Lung microvascular endothelial cell (primary cell): ENCODE measurements at regions not wholly inside any gene's neighbourhood (a gene's known extent, or its start where the extent isn't known, plus 50 kb on each side); places are given as distances from the start of the nearest gene placed in this dataset.
A peak's percentile ranks its signal among the peaks of the same experiment; 100 is the strongest.

Experiments
- DNase-seq, 2 donors: peaks; one replicate each; pipeline versions ENCODE4 v3.0.0 to v3.0.0-alpha.2; 2010; ENCODE audit warnings: low read depth in 2 of 2

GRCh38 chr2:67281101-67281500 lies 116.0 kb upstream of the ETAA1 start:
- no peak for DNase-seq

- DNase-seq, result no peak
Observed at GRCh38 chr2:67283641-67284040, 113.5 kb upstream of the ETAA1 start.

- no peak for DNase-seq
Observed at GRCh38 chr2:67286981-67287759, 110.0 kb upstream of the ETAA1 start.

- no peak for DNase-seq
Observed at GRCh38 chr2:67289271-67289670, 107.9 kb upstream of the ETAA1 start.

GRCh38 chr2:67289921-67290371 lies 107.2 kb upstream of the ETAA1 start:
- DNase-seq, result peak in 1 of 2 donors; percentile 72

GRCh38 chr2:67290451-67291290 lies 106.5 kb upstream of the ETAA1 start:
- peak in 1 of 2 donors; percentile 67 for DNase-seq

- no peak for DNase-seq
Observed at GRCh38 chr2:67294218-67294617, 102.9 kb upstream of the ETAA1 start.

GRCh38 chr2:67295406-67295805 lies 101.7 kb upstream of the ETAA1 start:
- DNase-seq, result no peak

GRCh38 chr2:67295851-67296250 lies 101.3 kb upstream of the ETAA1 start:
- no peak for DNase-seq

- no peak for DNase-seq
Observed at GRCh38 chr2:67304300-67304890, 92.7 kb upstream of the ETAA1 start.

- DNase-seq, result peak in 1 of 2 donors; percentile 21
Observed at GRCh38 chr2:67309281-67309680, 87.9 kb upstream of the ETAA1 start.

- peak in 1 of 2 donors; percentile 85 for DNase-seq
Observed at GRCh38 chr2:67311536-67311935, 85.6 kb upstream of the ETAA1 start.

GRCh38 chr2:67312871-67313270 lies 84.3 kb upstream of the ETAA1 start:
- DNase-seq, result no peak

GRCh38 chr2:67313536-67313935 lies 83.6 kb upstream of the ETAA1 start:
- DNase-seq, result no peak

- no peak for DNase-seq
Observed at GRCh38 chr2:67318031-67318430, 79.1 kb upstream of the ETAA1 start.

- no peak for DNase-seq
Observed at GRCh38 chr2:67318563-67318962, 78.6 kb upstream of the ETAA1 start.

- no peak for DNase-seq
Observed at GRCh38 chr2:67318993-67319481, 78.1 kb upstream of the ETAA1 start.

GRCh38 chr2:67320861-67321587 lies 76.1 kb upstream of the ETAA1 start:
- DNase-seq, result no peak

- no peak for DNase-seq
Observed at GRCh38 chr2:67321588-67321903, 75.6 kb upstream of the ETAA1 start.

GRCh38 chr2:67322353-67323001 lies 74.7 kb upstream of the ETAA1 start:
- peak; percentile 35 to 62 for DNase-seq
